ENCODE measurements at regions not wholly inside any gene's neighbourhood (a gene's known extent, or its start where the extent isn't known, plus 50 kb on each side); places are given as distances from the start of the nearest gene placed in this dataset.

DNA sequence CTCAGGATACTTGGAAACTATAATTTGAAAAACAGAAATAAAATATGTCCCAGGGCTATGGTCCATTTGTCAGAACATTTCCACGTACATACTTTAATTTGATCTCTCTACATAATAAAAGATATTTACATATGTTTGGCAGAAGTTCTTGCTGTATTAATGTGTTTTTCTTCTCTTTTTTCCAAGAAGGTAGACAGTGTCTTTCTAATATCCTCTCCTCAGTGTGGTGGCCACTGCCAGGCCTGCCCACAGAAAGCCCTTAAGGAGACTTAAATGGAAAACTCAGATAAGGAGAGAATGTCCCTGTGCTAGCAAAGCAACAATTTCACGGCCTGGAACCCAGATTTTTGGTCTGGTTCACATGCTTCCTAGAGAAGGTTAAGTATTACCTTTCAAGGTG is 76.5 kb upstream of the ARHGEF26 start:
- TF ChIP-seq POLR2A (IDR thresholded peaks at IDR 0.05), result no peak
- TF ChIP-seq, protein P1, sequence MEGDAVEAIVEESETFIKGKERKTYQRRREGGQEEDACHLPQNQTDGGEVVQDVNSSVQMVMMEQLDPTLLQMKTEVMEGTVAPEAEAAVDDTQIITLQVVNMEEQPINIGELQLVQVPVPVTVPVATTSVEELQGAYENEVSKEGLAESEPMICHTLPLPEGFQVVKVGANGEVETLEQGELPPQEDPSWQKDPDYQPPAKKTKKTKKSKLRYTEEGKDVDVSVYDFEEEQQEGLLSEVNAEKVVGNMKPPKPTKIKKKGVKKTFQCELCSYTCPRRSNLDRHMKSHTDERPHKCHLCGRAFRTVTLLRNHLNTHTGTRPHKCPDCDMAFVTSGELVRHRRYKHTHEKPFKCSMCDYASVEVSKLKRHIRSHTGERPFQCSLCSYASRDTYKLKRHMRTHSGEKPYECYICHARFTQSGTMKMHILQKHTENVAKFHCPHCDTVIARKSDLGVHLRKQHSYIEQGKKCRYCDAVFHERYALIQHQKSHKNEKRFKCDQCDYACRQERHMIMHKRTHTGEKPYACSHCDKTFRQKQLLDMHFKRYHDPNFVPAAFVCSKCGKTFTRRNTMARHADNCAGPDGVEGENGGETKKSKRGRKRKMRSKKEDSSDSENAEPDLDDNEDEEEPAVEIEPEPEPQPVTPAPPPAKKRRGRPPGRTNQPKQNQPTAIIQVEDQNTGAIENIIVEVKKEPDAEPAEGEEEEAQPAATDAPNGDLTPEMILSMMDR (IDR thresholded peaks at IDR 0.05), result no peak

All from body of pancreas (tissue), 4 donors.